ENCODE measurements at regions not wholly inside any gene's neighbourhood (a gene's known extent, or its start where the extent isn't known, plus 50 kb on each side); places are given as distances from the start of the nearest gene placed in this dataset.
A peak's percentile ranks its signal among the peaks of the same experiment; 100 is the strongest.

- WGBS, 2 donors: 5 to 28% methylated on average over 4 of the region's 4 CpGs
- Histone ChIP-seq H3K36me3 (no peaks in the 10 kb centered on the region), H3K9me3 (no peaks in the 10 kb centered on the region), H3K27me3 (no peaks in the 10 kb centered on the region), H3K4me1 (peaks cover 0 to 14% (median 5%) of the 10 kb centered on the region in 4 donors), H3K4me3 (no peak overlapping the region), H3K27ac (no peak overlapping the region)
- DNase-seq: no peak
- TF ChIP-seq POLR2AphosphoS5 (IDR thresholded peaks at IDR 0.05) (peak in 2 of 4 donors; percentile 9 to 14), POLR2A (IDR thresholded peaks at IDR 0.05) (no peak)
- intact Hi-C loops (cut with DNase I): no loop called here
Observed at GRCh38 chr2:195322324-195322723, 334.7 kb upstream of the SLC39A10 start.

GRCh38 chr2:195320413-195320973 is 336.5 kb upstream of the SLC39A10 start:
- Histone ChIP-seq H3K27ac (no peak overlapping the region), H3K4me1 (peaks cover 0 to 14% (median 5%) of the 10 kb centered on the region in 4 donors), H3K4me3 (no peak overlapping the region), H3K36me3 (no peaks in the 10 kb centered on the region), H3K9me3 (no peaks in the 10 kb centered on the region), H3K27me3 (no peaks in the 10 kb centered on the region)
- no peak for DNase-seq
- WGBS, 2 donors: 79 to 82% methylated on average over 1 of the region's 1 CpG
- TF ChIP-seq CTCF (IDR thresholded peaks at IDR 0.05): no peak
- TF ChIP-seq POLR2A (IDR thresholded peaks at IDR 0.05): no peak
- no peak for TF ChIP-seq POLR2AphosphoS5 (IDR thresholded peaks at IDR 0.05)
- TF ChIP-seq EP300 (IDR thresholded peaks at IDR 0.05): no peak
- intact Hi-C loops (cut with DNase I): no loop called here

- 40 to 50% methylated on average over 1 of the region's 1 CpG for WGBS, 2 donors
Observed at GRCh38 chr2:195319548-195320412, 337.2 kb upstream of the SLC39A10 start.

GRCh38 chr2:195319112-195319460 is 337.9 kb upstream of the SLC39A10 start:
- Histone ChIP-seq H3K9me3 (no peaks in the 10 kb centered on the region), H3K27me3 (no peaks in the 10 kb centered on the region), H3K27ac (no peak overlapping the region), H3K36me3 (no peaks in the 10 kb centered on the region), H3K4me3 (no peak overlapping the region), H3K4me1 (peaks cover 0 to 14% (median 5%) of the 10 kb centered on the region in 4 donors)
- intact Hi-C loops (cut with DNase I): no loop called here
- DNase-seq: no peak
- no peak for TF ChIP-seq EP300 (IDR thresholded peaks at IDR 0.05)
- TF ChIP-seq CTCF (IDR thresholded peaks at IDR 0.05): no peak
- TF ChIP-seq POLR2AphosphoS5 (IDR thresholded peaks at IDR 0.05): no peak
- no peak for TF ChIP-seq POLR2A (IDR thresholded peaks at IDR 0.05)
- WGBS, 2 donors: 19 to 58% methylated on average over 3 of the region's 3 CpGs

More at GRCh38 chr2:195319548-195320412, 337.2 kb upstream of the SLC39A10 start:
- no peak for DNase-seq
- no peaks in the 10 kb centered on the region for H3K9me3 ChIP-seq
- H3K36me3 ChIP-seq: no peaks in the 10 kb centered on the region
- no peak overlapping the region for H3K27ac ChIP-seq
- intact Hi-C loops (cut with DNase I): no loop called here
- no peak overlapping the region for H3K4me3 ChIP-seq
- TF ChIP-seq CTCF (IDR thresholded peaks at IDR 0.05): no peak
- H3K27me3 ChIP-seq: no peaks in the 10 kb centered on the region
- peaks cover 0 to 14% (median 5%) of the 10 kb centered on the region in 4 donors for H3K4me1 ChIP-seq

GRCh38 chr2:195318440-195319111 is 338.4 kb upstream of the SLC39A10 start:
- H3K9me3 ChIP-seq: no peaks in the 10 kb centered on the region
- H3K4me3 ChIP-seq: no peak overlapping the region
- H3K4me1 ChIP-seq: peaks cover 0 to 14% (median 5%) of the 10 kb centered on the region in 4 donors
- H3K27ac ChIP-seq: no peak overlapping the region
- no peaks in the 10 kb centered on the region for H3K36me3 ChIP-seq
- DNase-seq: no peak
- WGBS, 2 donors: 3 to 16% methylated on average over 2 of the region's 2 CpGs
- no peaks in the 10 kb centered on the region for H3K27me3 ChIP-seq
- intact Hi-C loops (cut with DNase I): no loop called here
- TF ChIP-seq CTCF (IDR thresholded peaks at IDR 0.05) (peak in 2 of 4 experiments; percentile 21 to 48), EP300 (IDR thresholded peaks at IDR 0.05) (no peak)

Data from sigmoid colon (tissue), 6 donors.